IMR-90 (cell line): ENCODE measurements at regions not wholly inside any gene's neighbourhood (a gene's known extent, or its start where the extent isn't known, plus 50 kb on each side); places are given as distances from the start of the nearest gene placed in this dataset.

ENCODE experiments used
- ATAC-seq: fragments of 200-7000 bp; cut with Tn5 transposase; 2 replicates; pipeline ENCODE4 v1.9.1; 2020; ENCODE audit warnings: low read depth, mild to moderate bottlenecking, moderate library complexity
- BruUV-seq: library from RNA; stranded (reverse); fragments of 400-500 nt; replicated peaks from 2 replicates; lab custom pipeline; 2021; lab: Mats Ljungman, UMichigan
- CTCF ChIA-PET: fragments of 300-600 bp; formaldehyde crosslinking; extraction: SDS; loops from one replicate; lab custom pipeline; 2021; ENCODE audit warnings: antibody characterized with exemption; lab: Yijun Ruan, JAX
- POLR2A ChIA-PET: fragments of 300-600 bp; sonication (Branson Sonifier 250); formaldehyde crosslinking; loops from one replicate; lab custom pipeline; 2022; ENCODE audit warnings: antibody characterized with exemption; ENCODE audit not compliant: unreplicated experiment; lab: Charles Lee
- DNase-seq: peaks from one replicate; pipeline ENCODE4 v3.0.0; 2013
- H2AFZ ChIP-seq: replicated peaks from 2 replicates; pipeline ENCODE3; 2013; ENCODE audit warnings: low read length, mild to moderate bottlenecking; ENCODE audit not compliant: poor library complexity
- H2AK5ac ChIP-seq: 2 replicates; pipeline ENCODE4 v1.6.1; 2013; ENCODE audit warnings: low read depth, low read length, inconsistent platforms
- H2AK9ac ChIP-seq: replicated peaks from 2 replicates; pipeline ENCODE3; 2013; ENCODE audit warnings: mild to moderate bottlenecking, low read depth, low read length, moderate library complexity; ENCODE audit not compliant: poor library complexity
- H2BK120ac ChIP-seq: 2 replicates; pipeline ENCODE4 v1.6.1; 2013; ENCODE audit warnings: low read depth, low read length, inconsistent platforms
- H2BK15ac ChIP-seq: 3 replicates; pipeline ENCODE4 v1.6.1; 2013; ENCODE audit warnings: low read depth, low read length, inconsistent platforms
- H2BK20ac ChIP-seq: 2 replicates; pipeline ENCODE4 v1.6.1; 2013; ENCODE audit warnings: low read depth, mild to moderate bottlenecking, inconsistent platforms, low read length, moderate library complexity
- H2BK5ac ChIP-seq: 2 replicates; pipeline ENCODE4 v1.6.1; 2013; ENCODE audit warnings: mild to moderate bottlenecking, low read depth, low read length, inconsistent platforms; ENCODE audit not compliant: poor library complexity, severe bottlenecking
- H3K14ac ChIP-seq: replicated peaks from 2 replicates; pipeline ENCODE4 v1.6.1; 2013; ENCODE audit warnings: low read depth, low read length, inconsistent platforms
- H3K18ac ChIP-seq: 2 replicates; pipeline ENCODE4 v1.6.1; 2013; ENCODE audit warnings: low read depth, low read length, control low read depth
- H3K23ac ChIP-seq: 2 replicates; pipeline ENCODE4 v1.6.1; 2013; ENCODE audit warnings: low read depth, low read length, inconsistent platforms
- H3K27ac ChIP-seq: 2 replicates; pipeline ENCODE4 v1.5.1; 2013; ENCODE audit warnings: mild to moderate bottlenecking, control low read depth, low read length; ENCODE audit not compliant: insufficient read depth
- H3K27me3 ChIP-seq: 2 replicates; pipeline ENCODE4 v1.6.1; 2013; ENCODE audit warnings: low read length; ENCODE audit not compliant: control insufficient read depth, insufficient read depth
- H3K36me3 ChIP-seq: 2 replicates; pipeline ENCODE4 v1.6.1; 2013; ENCODE audit warnings: low read length, mixed read lengths; ENCODE audit not compliant: control insufficient read depth, insufficient read depth
- H3K4ac ChIP-seq: 2 replicates; pipeline ENCODE4 v1.6.1; 2013; ENCODE audit warnings: low read depth, low read length, inconsistent platforms
- H3K4me1 ChIP-seq: 2 replicates; pipeline ENCODE4 v1.6.1; 2013; ENCODE audit warnings: low read length, mixed read lengths; ENCODE audit not compliant: control insufficient read depth, insufficient read depth
- H3K4me2 ChIP-seq: 2 replicates; pipeline ENCODE4 v1.6.1; 2013; ENCODE audit warnings: low read depth, mild to moderate bottlenecking, control low read depth, low read length, moderate library complexity
- H3K4me3 ChIP-seq: 2 replicates; pipeline ENCODE4 v1.5.1; 2013; ENCODE audit warnings: low read depth, mild to moderate bottlenecking, control low read depth, low read length, moderate library complexity; ENCODE audit not compliant: insufficient read depth
- H3K56ac ChIP-seq: 2 replicates; pipeline ENCODE4 v1.6.1; 2013; ENCODE audit warnings: low read length, inconsistent platforms; ENCODE audit not compliant: insufficient read depth; ENCODE audit errors: extremely low read depth
- H3K79me1 ChIP-seq, 2 experiments: 2 replicates each; pipeline ENCODE4 v1.6.1; 2013; ENCODE audit warnings: low read length in 2 of 2, inconsistent platforms in 1 of 2, low read depth in 1 of 2
- H3K9ac ChIP-seq: 2 replicates; pipeline ENCODE4 v1.6.1; 2013; ENCODE audit warnings: low read depth, low read length, control low read depth
- H3K9me1 ChIP-seq: 2 replicates; pipeline ENCODE4 v1.6.1; 2013; ENCODE audit warnings: low read length, inconsistent platforms; ENCODE audit not compliant: insufficient read depth
- H3K9me3 ChIP-seq: 2 replicates; pipeline ENCODE4 v1.6.1; 2013; ENCODE audit warnings: low read length; ENCODE audit not compliant: control insufficient read depth, insufficient read depth
- H4K20me1 ChIP-seq: 2 replicates; pipeline ENCODE4 v1.6.1; 2013; ENCODE audit warnings: low read length, inconsistent platforms; ENCODE audit not compliant: insufficient read depth
- H4K5ac ChIP-seq: 2 replicates; pipeline ENCODE4 v1.6.1; 2013; ENCODE audit warnings: mild to moderate bottlenecking, low read depth, low read length, control low read depth
- H4K8ac ChIP-seq, 2 experiments: 2 replicates each; pipeline ENCODE4 v1.6.1; 2013; ENCODE audit warnings: low read depth in 2 of 2, low read length in 2 of 2, control low read depth in 1 of 2, inconsistent platforms in 1 of 2
- H4K91ac ChIP-seq: 2 replicates; pipeline ENCODE4 v1.6.1; 2013; ENCODE audit warnings: low read depth, low read length, inconsistent platforms; ENCODE audit not compliant: insufficient read depth
- BHLHE40 ChIP-seq: fragments of 150-350 bp; IDR thresholded peaks from 2 replicates; pipeline ENCODE4 v1.6.1; 2016; ENCODE audit warnings: mild to moderate bottlenecking, low read depth, low read length
- CEBPB ChIP-seq: IDR thresholded peaks from 2 replicates; pipeline ENCODE4 v1.6.1; 2012; ENCODE audit warnings: low read depth, low read length, improper control_type of control experiment
- CHD1 ChIP-seq: IDR thresholded peaks from 2 replicates; pipeline ENCODE4 v1.6.1; 2012; ENCODE audit warnings: low read depth, low read length, improper control_type of control experiment
- FOS ChIP-seq: fragments of 150-350 bp; IDR thresholded peaks from 2 replicates; pipeline ENCODE4 v1.6.1; 2016; ENCODE audit warnings: low read depth, low read length
- MAFK ChIP-seq: IDR thresholded peaks from 2 replicates; pipeline ENCODE4 v1.6.1; 2012; ENCODE audit warnings: low read depth, low read length, improper control_type of control experiment
- MAZ ChIP-seq: IDR thresholded peaks from 2 replicates; pipeline ENCODE4 v1.6.1; 2012; ENCODE audit warnings: low read depth, mild to moderate bottlenecking, low read length, improper control_type of control experiment, moderate library complexity, borderline replicate concordance
- MXI1 ChIP-seq: IDR thresholded peaks from 2 replicates; pipeline ENCODE4 v1.6.1; 2012; ENCODE audit warnings: low read depth, mild to moderate bottlenecking, low read length, moderate library complexity, borderline replicate concordance
- NFE2L2 ChIP-seq: fragments of 150-350 bp; IDR thresholded peaks from 2 replicates; pipeline ENCODE4 v1.6.1; 2016; ENCODE audit warnings: low read depth, mild to moderate bottlenecking, low read length
- POLR2A ChIP-seq: IDR thresholded peaks from 2 replicates; pipeline ENCODE4 v1.6.1; 2012; ENCODE audit warnings: mild to moderate bottlenecking, low read depth, low read length
- RAD21 ChIP-seq: IDR thresholded peaks from 2 replicates; pipeline ENCODE4 v1.6.1; 2012; ENCODE audit warnings: low read length, improper control_type of control experiment
- RCOR1 ChIP-seq: IDR thresholded peaks from 2 replicates; pipeline ENCODE4 v1.6.1; 2012; ENCODE audit warnings: mild to moderate bottlenecking, low read length, improper control_type of control experiment; ENCODE audit not compliant: insufficient replicate concordance
- RFX5 ChIP-seq: IDR thresholded peaks from 2 replicates; pipeline ENCODE4 v1.8.0; 2012; ENCODE audit warnings: low read depth, mild to moderate bottlenecking, low read length, moderate library complexity
- SMC3 ChIP-seq: fragments of 150-350 bp; IDR thresholded peaks from 2 replicates; pipeline ENCODE4 v1.6.1; 2016; ENCODE audit warnings: low read depth, mild to moderate bottlenecking, antibody characterized with exemption, low read length, moderate library complexity
- WGBS, 2 experiments: methylation state at CpG; one replicate each; pipeline versions ENCODE4 v1.1.5 to v1.1.7; 2013; ENCODE audit warnings: missing lambda C conversion rate in 2 of 2; ENCODE audit not compliant: insufficient read length in 1 of 2; ENCODE audit errors: extremely low coverage in 2 of 2; 5-methylcytosine and 5-hydroxymethylcytosine counted together
- dilution Hi-C: fragments of 300-500 bp; cut with HindIII; formaldehyde crosslinking; loops from one replicate; pipeline ENCODE4 v1.14.3; 2018; ENCODE audit warnings: low sequenced_read_pairs; ENCODE audit not compliant: unreplicated experiment
- in situ Hi-C: fragments of 300-500 bp; cut with MboI; formaldehyde crosslinking; loops from 3 replicates; pipeline ENCODE4 v1.14.3; 2019; ENCODE audit warnings: low sequenced_read_pairs, inconsistent platforms, mixed read lengths
- intact Hi-C: fragments of 100-400 bp; cut with micrococcal nuclease; formaldehyde crosslinking; loops from 2 replicates; pipeline ENCODE4 v1.10.0; 2022
- TF ChIP-seq, protein P1 (sequence below): fragments of 150-350 bp; IDR thresholded peaks from 2 replicates; pipeline ENCODE4 v1.6.1; 2017; ENCODE audit warnings: mild to moderate bottlenecking, antibody characterized with exemption, low read length, low read depth
- TF ChIP-seq, protein P2 (sequence below): fragments of 150-350 bp; IDR thresholded peaks from 2 replicates; pipeline ENCODE4 v1.6.1; 2016; ENCODE audit warnings: low read depth, mild to moderate bottlenecking, low read length, moderate library complexity, borderline replicate concordance
- TF ChIP-seq, protein P3 (sequence below): conservative IDR thresholded peaks from 2 replicates; pipeline ENCODE4 v1.5.1; 2012; ENCODE audit warnings: mild to moderate bottlenecking, low read depth, low read length, improper control_type of control experiment

DNA sequence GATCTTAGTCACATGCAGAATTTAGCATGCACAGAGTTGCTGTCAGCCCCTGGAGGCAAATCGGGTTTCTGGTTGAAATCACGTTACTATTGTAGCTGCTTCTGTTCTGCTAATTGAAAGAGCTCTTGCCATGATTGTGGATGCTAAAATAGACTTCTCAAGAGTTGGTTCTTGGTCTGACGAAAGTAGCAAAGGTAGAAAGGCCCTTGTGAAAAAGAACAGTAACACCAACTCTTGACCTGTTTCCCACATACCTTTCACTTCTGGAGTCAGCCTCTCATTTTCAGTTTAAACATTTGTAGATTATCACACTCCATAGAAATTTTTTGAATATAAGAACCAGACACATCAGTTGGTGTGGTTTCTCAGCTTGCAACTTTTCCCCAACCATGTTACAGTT lies 110.0 kb upstream of the EPB41L3 start:
- Histone ChIP-seq H4K8ac (no peak overlapping the region), H3K27me3 (no peaks in the 10 kb centered on the region), H3K14ac (no peak overlapping the region), H3K4me3 (no peak overlapping the region), H2AK9ac (no peak overlapping the region), H4K91ac (no peak overlapping the region), H3K27ac (no peak overlapping the region), H3K4me1 (no peaks in the 10 kb centered on the region), H3K9ac (no peak overlapping the region), H2BK120ac (no peak overlapping the region), H3K56ac (no peak overlapping the region), H4K5ac (no peak overlapping the region), H3K9me3 (no peaks in the 10 kb centered on the region), H2AFZ (no peak overlapping the region), H3K18ac (no peak overlapping the region), H2AK5ac (no peak overlapping the region), H3K4ac (no peak overlapping the region), H3K23ac (no peak overlapping the region), H3K4me2 (no peak overlapping the region), H3K79me1 (no peaks in the 10 kb centered on the region), H3K36me3 (no peaks in the 10 kb centered on the region), H3K9me1 (no peaks in the 10 kb centered on the region), H4K20me1 (no peaks in the 10 kb centered on the region), H2BK20ac (no peak overlapping the region), H2BK5ac (no peak overlapping the region), H2BK15ac (no peak overlapping the region)
- BruUV-seq: no TSS peak
- ATAC-seq (no peak), DNase-seq (no peak)
- intact Hi-C loops (no loop called here), in situ Hi-C loops (no loop called here), dilution Hi-C loops (no loop called here)
- CTCF ChIA-PET: no interaction called here
- TF ChIP-seq, protein P1, sequence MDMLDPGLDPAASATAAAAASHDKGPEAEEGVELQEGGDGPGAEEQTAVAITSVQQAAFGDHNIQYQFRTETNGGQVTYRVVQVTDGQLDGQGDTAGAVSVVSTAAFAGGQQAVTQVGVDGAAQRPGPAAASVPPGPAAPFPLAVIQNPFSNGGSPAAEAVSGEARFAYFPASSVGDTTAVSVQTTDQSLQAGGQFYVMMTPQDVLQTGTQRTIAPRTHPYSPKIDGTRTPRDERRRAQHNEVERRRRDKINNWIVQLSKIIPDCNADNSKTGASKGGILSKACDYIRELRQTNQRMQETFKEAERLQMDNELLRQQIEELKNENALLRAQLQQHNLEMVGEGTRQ: no peak
- no peak for TF ChIP-seq NFE2L2
- TF ChIP-seq, protein P2, sequence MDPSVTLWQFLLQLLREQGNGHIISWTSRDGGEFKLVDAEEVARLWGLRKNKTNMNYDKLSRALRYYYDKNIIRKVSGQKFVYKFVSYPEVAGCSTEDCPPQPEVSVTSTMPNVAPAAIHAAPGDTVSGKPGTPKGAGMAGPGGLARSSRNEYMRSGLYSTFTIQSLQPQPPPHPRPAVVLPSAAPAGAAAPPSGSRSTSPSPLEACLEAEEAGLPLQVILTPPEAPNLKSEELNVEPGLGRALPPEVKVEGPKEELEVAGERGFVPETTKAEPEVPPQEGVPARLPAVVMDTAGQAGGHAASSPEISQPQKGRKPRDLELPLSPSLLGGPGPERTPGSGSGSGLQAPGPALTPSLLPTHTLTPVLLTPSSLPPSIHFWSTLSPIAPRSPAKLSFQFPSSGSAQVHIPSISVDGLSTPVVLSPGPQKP: no peak
- TF ChIP-seq CEBPB: no peak
- TF ChIP-seq FOS: no peak
- no peak for TF ChIP-seq RAD21
- TF ChIP-seq BHLHE40: no peak
- TF ChIP-seq MXI1: no peak
- no peak for TF ChIP-seq RCOR1
- no peak for TF ChIP-seq RFX5
- no peak for TF ChIP-seq SMC3
- TF ChIP-seq MAZ: no peak
- TF ChIP-seq CHD1: no peak
- TF ChIP-seq, protein P3, sequence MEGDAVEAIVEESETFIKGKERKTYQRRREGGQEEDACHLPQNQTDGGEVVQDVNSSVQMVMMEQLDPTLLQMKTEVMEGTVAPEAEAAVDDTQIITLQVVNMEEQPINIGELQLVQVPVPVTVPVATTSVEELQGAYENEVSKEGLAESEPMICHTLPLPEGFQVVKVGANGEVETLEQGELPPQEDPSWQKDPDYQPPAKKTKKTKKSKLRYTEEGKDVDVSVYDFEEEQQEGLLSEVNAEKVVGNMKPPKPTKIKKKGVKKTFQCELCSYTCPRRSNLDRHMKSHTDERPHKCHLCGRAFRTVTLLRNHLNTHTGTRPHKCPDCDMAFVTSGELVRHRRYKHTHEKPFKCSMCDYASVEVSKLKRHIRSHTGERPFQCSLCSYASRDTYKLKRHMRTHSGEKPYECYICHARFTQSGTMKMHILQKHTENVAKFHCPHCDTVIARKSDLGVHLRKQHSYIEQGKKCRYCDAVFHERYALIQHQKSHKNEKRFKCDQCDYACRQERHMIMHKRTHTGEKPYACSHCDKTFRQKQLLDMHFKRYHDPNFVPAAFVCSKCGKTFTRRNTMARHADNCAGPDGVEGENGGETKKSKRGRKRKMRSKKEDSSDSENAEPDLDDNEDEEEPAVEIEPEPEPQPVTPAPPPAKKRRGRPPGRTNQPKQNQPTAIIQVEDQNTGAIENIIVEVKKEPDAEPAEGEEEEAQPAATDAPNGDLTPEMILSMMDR: no peak
- TF ChIP-seq POLR2A: no peak
- no peak for TF ChIP-seq MAFK
- POLR2A ChIA-PET: no interaction called here
- WGBS, 2 experiments: 20% methylated on average over 2 of the region's 3 CpGs; no CpG with 5 or more reads in 1 of the 2 experiments
